HK-2 (cell line): ENCODE measurements at regions not wholly inside any gene's neighbourhood (a gene's known extent, or its start where the extent isn't known, plus 50 kb on each side); places are given as distances from the start of the nearest gene placed in this dataset.

ENCODE experiments used
- DNase-seq: peaks from one replicate; pipeline ENCODE4 v3.0.0-alpha.2; 2018; ENCODE audit not compliant: unreplicated experiment

GRCh38 chr4:189237340-189237739 lies 703.3 kb upstream of the FRG1 start:
- DNase-seq, result no peak

GRCh38 chr4:189255636-189256035 lies 685.0 kb upstream of the FRG1 start:
- DNase-seq, result no peak

- DNase-seq, result no peak
Measured at GRCh38 chr4:189261475-189261874, 679.2 kb upstream of the FRG1 start.

GRCh38 chr4:189265515-189265914 lies 675.2 kb upstream of the FRG1 start:
- DNase-seq, result no peak

DNA sequence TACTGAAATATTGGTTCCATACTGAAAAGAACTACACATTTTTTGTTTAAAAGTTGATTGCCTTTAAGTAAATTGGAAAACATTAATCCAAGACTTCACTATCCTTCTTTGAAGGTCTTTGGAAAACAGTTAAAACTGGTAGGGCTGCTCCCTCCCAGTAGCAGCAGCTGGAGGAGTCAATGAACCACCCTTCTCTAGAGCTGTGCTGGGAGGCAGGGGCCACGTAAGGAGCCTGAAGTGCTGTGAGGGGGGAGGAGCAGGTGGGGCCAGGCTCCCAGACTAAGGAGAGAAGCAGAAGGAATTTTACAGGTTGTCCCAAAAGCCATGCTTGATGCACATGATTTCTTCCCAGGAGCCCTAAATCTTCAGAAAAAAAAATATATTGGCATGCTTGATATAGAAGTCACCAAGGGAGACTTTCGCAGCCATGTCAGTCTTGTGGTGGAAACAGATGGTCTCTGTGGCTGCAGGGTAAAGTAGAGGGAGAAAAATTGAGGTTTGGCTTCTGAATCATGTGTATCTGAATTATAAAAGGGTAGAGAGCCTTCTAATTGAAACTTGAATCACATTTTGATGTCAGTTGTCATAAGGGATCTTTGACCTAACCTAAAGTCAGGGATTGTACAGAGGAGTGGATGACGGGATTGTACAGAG lies 673.2 kb upstream of the FRG1 start:
- DNase-seq, result no peak

DNA sequence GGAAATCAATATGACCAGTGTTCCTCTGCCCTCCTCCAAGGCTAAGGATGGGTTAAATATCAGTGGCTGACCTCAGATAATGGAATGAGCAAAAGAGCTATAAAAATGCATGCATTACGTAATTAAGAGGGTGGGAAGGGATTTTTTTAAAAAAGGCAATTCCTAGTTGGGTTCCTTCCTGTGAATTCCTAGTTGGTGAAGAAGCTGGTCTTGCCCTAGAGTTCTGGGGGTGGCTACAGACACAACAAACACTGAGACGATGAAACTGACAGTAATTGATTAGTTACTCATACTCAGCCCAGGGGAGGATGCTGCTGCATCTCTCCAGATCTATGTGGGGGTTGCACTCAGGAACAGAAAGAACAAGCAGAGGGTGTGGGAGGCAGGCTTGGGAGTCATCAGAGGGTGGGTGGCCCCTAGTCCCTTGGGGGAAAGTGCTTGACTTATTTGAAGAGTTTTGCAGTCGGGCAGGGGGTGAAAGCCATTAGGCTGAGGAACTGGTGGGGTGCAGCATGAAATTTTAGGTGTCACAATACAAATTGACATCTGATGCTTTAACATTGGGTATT lies 662.0 kb upstream of the FRG1 start:
- DNase-seq, result no peak

GRCh38 chr4:189279188-189279587 lies 661.5 kb upstream of the FRG1 start:
- no peak for DNase-seq

GRCh38 chr4:189285377-189285776 lies 655.3 kb upstream of the FRG1 start:
- DNase-seq, result no peak

GRCh38 chr4:189291939-189292338 lies 648.7 kb upstream of the FRG1 start:
- no peak for DNase-seq

DNA sequence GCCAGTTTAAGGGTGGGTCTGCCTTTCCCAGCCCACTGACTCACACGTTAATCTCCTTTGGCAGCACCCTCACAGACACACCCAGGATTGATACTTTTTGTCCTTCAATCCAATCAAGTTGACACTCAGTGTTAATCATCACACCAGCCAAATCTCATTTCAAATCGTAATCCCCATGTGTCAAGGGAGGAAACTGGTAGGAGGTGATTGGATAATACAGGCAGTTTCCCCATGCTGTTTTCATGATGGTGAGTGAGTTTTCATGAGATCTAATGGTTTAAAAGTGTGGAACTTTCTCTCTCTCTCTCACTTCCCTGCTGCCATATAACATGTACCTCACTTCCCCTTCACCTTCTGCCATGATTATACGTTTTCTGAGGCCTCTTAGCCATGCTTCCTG lies 647.2 kb upstream of the FRG1 start:
- no peak for DNase-seq

- no peak for DNase-seq
Measured at GRCh38 chr4:189294574-189294973, 646.1 kb upstream of the FRG1 start.

DNA sequence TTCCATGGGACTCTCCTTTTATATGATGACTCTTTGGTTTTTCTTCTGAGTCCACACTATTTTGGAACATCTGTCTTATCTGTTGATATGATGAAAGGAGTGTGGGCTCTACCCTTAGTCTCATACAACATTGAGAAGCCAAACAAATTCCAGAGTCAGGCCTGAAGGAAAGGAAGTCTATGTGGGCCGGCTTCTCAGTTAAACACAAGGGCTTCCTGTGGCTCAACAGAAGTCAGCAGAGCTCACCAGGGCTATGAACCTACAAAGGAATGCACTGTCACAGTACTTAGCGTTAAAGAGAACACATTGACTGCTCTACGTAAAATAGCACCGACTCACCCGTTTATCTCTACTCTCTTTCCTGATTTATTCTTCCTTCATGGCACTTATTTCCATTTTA lies 641.0 kb upstream of the FRG1 start:
- DNase-seq, result no peak

DNA sequence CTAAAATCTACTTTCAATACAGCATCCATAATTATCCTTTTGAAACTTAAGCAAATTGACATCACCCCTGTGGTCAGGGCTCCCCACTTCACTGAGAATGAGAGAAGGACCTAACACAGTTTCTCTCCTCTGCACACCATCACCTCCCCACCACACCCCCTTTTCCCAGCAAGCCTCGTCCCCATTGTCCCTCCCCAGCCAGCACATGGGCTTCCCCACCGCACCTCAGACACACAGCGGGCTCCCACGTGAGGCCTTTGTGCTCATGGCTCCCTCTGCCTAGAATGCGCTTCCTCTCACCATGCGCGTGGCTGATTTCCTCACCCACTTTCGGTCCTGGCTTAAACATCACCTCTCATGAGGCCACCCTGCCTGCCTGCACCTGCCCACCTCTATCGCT lies 639.0 kb upstream of the FRG1 start:
- DNase-seq, result no peak

DNA sequence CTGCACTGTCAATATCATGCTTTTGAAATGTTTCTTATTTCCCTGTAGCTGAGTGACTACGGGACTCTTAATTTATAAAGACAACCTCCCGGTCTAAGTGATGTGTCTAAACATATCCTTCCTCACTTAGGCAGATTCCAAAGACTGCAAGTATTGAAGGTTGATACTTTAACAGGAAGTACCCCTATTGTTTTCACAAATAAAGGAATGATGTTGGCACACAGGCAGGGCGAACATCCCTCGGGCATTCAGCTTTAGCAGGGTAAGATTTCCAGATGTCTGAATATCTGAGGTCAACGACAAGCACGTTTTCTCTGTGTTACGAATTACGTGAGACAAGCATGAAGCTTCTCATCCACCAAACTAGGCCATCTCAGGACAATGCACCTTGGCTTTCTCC lies 638.0 kb upstream of the FRG1 start:
- DNase-seq, result no peak

DNA sequence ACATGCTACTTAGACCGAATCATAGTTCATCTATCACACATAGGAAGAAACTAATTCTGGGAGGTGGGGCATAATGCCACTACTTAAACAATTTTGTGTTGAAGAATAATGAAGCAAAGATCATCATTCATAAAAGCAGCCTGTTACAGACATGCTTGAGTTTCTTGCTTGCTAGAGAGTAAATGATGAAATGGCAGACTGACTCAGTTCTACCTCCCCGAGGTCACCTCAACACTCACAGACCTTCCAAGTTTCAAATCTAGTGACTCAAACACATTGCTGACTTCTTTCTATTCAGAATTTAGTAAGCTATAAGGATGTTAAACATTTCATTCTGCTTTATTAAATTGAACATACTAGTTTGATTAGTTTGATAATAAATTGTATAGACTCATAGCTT lies 636.5 kb upstream of the FRG1 start:
- no peak for DNase-seq

DNA sequence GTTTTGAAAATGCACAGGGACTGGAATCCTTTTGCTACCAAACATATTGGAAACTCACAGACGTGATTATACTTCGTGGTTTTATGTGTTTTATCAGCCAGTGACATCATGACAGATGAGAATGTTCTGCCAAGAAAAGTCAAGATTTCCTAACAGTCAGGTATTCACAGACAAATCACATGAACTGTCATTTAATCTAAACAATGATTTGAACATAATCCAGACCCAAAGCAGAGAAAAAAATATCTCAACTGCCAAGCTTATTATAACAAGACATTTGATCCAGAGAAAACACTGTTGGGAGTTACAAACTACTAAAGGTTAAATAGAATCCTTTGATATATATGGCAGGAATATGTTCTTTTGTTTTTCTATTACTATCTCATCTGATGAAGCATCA lies 635.9 kb upstream of the FRG1 start:
- DNase-seq, result no peak

DNA sequence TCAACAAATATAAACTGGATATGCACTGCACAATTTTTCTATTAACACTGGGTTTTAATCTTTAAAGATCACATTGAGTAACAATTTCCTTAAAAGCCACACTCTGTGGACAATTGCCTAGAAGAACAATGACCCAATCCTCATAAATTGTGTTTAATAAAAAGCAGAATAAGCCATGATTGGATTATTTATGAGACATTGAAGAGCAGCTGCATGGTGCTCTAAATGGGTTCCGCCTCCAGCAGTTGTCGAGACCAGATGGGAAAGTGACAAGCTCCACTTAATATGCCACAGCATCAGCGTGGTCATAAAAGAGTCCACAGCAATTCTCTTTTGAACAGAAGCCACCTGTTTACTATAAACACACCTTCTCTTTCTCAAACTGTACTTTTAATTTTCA lies 635.2 kb upstream of the FRG1 start:
- no peak for DNase-seq

- no peak for DNase-seq
Measured at GRCh38 chr4:189311251-189311650, 629.4 kb upstream of the FRG1 start.

DNA sequence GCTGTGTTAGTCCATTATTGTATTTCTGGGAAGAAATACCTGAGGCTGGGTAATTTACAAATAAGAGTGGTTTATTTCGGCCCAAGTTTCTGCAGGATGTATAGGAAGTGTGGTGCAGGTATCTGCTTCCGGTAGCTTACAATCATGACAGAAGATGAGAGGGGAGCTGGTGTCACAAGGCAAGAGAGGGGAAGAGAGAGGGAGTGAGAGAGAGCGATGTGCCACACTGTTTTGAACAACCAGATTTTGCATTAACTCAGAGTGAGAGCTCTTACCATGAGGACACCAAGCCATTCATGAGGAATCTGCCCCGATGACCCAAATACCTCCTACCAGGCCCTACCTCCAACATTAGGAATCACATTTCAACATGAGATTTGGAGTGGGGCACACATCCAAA lies 627.6 kb upstream of the FRG1 start:
- DNase-seq, result no peak

GRCh38 chr4:189313861-189314513 lies 626.7 kb upstream of the FRG1 start:
- no peak for DNase-seq

DNA sequence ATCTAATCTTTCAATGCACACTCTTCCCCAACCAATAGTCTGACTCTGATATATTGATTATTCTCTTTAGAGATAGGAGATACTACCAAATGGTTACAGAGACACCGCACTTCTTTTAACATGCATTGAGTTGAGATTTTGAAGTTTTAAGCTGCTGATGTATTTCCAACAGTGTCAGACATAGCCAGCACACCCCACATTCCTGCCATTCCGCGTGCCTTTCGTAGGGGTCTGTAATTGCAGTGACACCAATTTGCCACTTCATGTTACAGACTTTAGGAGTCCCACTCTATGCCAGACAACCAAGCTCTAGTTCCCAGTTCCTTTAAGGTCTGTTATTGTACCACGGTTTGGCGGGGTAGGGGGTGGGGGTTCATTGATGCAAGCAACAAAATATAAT lies 618.2 kb upstream of the FRG1 start:
- DNase-seq, result no peak

DNA sequence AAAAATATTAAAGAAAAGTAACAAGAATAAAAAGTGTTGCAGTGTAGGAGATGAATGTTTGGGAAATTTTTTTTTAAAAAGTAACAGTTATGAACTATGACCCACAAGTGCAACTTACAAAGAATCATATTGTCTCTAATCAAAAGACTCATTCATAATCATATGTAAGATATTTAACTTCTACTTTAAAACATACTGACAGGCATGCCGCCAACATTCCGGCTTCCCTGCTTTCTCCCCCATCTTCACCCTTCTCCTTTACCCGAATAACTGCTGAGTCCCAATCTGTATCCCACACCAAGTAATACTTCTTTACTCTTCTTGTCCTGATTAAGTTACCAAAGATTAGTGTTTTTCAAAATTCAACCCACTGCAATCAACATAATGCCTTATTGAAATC lies 598.8 kb upstream of the FRG1 start:
- no peak for DNase-seq

GRCh38 chr4:189355590-189355989 lies 585.1 kb upstream of the FRG1 start:
- no peak for DNase-seq

GRCh38 chr4:189362364-189362763 lies 578.3 kb upstream of the FRG1 start:
- no peak for DNase-seq
